ENCODE measurements at regions not wholly inside any gene's neighbourhood (a gene's known extent, or its start where the extent isn't known, plus 50 kb on each side); places are given as distances from the start of the nearest gene placed in this dataset.

- H3K36me3 ChIP-seq (ENCODE audit: control insufficient read depth in 1 of 2, insufficient read depth in 2 of 2, low read length in 2 of 2): no peaks in the 10 kb centered on the region
- H3K27me3 ChIP-seq (ENCODE audit: low read depth, low read length): no peaks in the 10 kb centered on the region
- no peak overlapping the region for H3K27ac ChIP-seq (ENCODE audit: low read length)
- H3K9me3 ChIP-seq (ENCODE audit: control insufficient read depth in 1 of 2, low read length in 2 of 2): no peaks in the 10 kb centered on the region
- no peaks in the 10 kb centered on the region for H3K4me1 ChIP-seq (ENCODE audit: control insufficient read depth in 1 of 2, insufficient read depth in 2 of 2, low read length in 2 of 2)
- H3K4me3 ChIP-seq (ENCODE audit: low read depth in 1 of 2, low read length in 2 of 2): no peak overlapping the region
Measured at GRCh38 chr13:104817271-104817670, 1718.2 kb downstream of the EFNB2 start.

GRCh38 chr13:104816726-104817125 is 1718.7 kb downstream of the EFNB2 start:
- no peak overlapping the region for H3K4me3 ChIP-seq (ENCODE audit: low read depth in 1 of 2, low read length in 2 of 2)
- no peak overlapping the region for H3K27ac ChIP-seq (ENCODE audit: low read length)
- H3K9me3 ChIP-seq (ENCODE audit: control insufficient read depth in 1 of 2, low read length in 2 of 2): no peaks in the 10 kb centered on the region
- no peaks in the 10 kb centered on the region for H3K36me3 ChIP-seq (ENCODE audit: control insufficient read depth in 1 of 2, insufficient read depth in 2 of 2, low read length in 2 of 2)
- H3K27me3 ChIP-seq (ENCODE audit: low read depth, low read length): no peaks in the 10 kb centered on the region
- H3K4me1 ChIP-seq (ENCODE audit: control insufficient read depth in 1 of 2, insufficient read depth in 2 of 2, low read length in 2 of 2): no peaks in the 10 kb centered on the region

DNA sequence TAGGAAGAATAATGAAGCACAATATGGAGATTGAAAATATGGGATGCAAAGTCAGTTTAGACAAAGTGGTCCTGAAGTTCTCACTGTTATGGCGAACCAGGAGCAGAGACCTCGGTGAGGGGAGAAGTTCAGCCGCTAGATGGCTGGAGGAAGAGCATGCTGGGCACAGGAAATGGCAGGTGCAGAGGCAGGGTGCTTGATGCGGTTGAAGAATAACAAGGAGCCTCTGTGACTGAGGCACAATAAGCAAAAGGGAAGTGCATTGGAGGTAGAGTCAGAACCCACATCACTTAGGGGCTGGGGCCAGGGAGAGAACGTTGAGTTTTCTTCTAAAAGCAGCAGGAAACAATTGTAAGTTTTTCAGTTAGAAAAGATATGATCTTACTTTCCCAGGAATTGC is 1725.2 kb downstream of the EFNB2 start:
- no peaks in the 10 kb centered on the region for H3K9me3 ChIP-seq (ENCODE audit: control insufficient read depth in 1 of 2, low read length in 2 of 2)
- H3K4me1 ChIP-seq (ENCODE audit: control insufficient read depth in 1 of 2, insufficient read depth in 2 of 2, low read length in 2 of 2): no peaks in the 10 kb centered on the region
- H3K36me3 ChIP-seq (ENCODE audit: control insufficient read depth in 1 of 2, insufficient read depth in 2 of 2, low read length in 2 of 2): no peaks in the 10 kb centered on the region
- H3K4me3 ChIP-seq (ENCODE audit: low read depth in 1 of 2, low read length in 2 of 2): no peak overlapping the region
- H3K27ac ChIP-seq (ENCODE audit: low read length): no peak overlapping the region
- no peaks in the 10 kb centered on the region for H3K27me3 ChIP-seq (ENCODE audit: low read depth, low read length)

- H3K27me3 ChIP-seq (ENCODE audit: low read depth, low read length): no peaks in the 10 kb centered on the region
- H3K36me3 ChIP-seq (ENCODE audit: control insufficient read depth in 1 of 2, insufficient read depth in 2 of 2, low read length in 2 of 2): no peaks in the 10 kb centered on the region
- H3K4me3 ChIP-seq (ENCODE audit: low read depth in 1 of 2, low read length in 2 of 2): no peak overlapping the region
- H3K9me3 ChIP-seq (ENCODE audit: control insufficient read depth in 1 of 2, low read length in 2 of 2): no peaks in the 10 kb centered on the region
- H3K27ac ChIP-seq (ENCODE audit: low read length): no peak overlapping the region
- no peaks in the 10 kb centered on the region for H3K4me1 ChIP-seq (ENCODE audit: control insufficient read depth in 1 of 2, insufficient read depth in 2 of 2, low read length in 2 of 2)
Measured at GRCh38 chr13:104809483-104809882, 1726.0 kb downstream of the EFNB2 start.

GRCh38 chr13:104805346-104805745 is 1730.1 kb downstream of the EFNB2 start:
- Histone ChIP-seq H3K27me3 (ENCODE audit: low read depth, low read length) (no peaks in the 10 kb centered on the region), H3K9me3 (ENCODE audit: control insufficient read depth in 1 of 2, low read length in 2 of 2) (no peaks in the 10 kb centered on the region), H3K4me3 (ENCODE audit: low read depth in 1 of 2, low read length in 2 of 2) (no peak overlapping the region), H3K4me1 (ENCODE audit: control insufficient read depth in 1 of 2, insufficient read depth in 2 of 2, low read length in 2 of 2) (no peaks in the 10 kb centered on the region), H3K27ac (ENCODE audit: low read length) (no peak overlapping the region), H3K36me3 (ENCODE audit: control insufficient read depth in 1 of 2, insufficient read depth in 2 of 2, low read length in 2 of 2) (no peaks in the 10 kb centered on the region)

DNA sequence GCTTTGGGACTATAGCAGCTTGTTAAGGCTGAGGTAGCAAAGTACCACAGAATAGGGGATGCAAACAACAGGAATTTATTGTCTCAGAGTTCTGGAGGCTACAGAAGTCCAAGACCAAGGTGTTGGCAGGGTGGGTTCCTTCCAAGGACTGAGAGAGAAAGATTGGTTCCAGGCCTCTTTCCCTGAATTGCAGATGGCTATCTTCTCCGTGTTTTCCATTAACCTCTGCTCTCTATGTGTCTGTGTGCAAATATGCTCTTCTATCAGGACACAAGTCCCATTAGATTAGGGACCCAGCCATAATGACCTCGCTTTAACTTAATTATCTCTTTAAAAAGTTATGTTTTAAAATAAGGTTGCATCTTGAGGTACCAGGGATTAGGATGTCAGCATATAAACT is 1732.9 kb upstream of the SLC10A2 start:
- no peaks in the 10 kb centered on the region for H3K4me1 ChIP-seq (ENCODE audit: control insufficient read depth in 1 of 2, insufficient read depth in 2 of 2, low read length in 2 of 2)
- no peaks in the 10 kb centered on the region for H3K27me3 ChIP-seq (ENCODE audit: low read depth, low read length)
- no peaks in the 10 kb centered on the region for H3K9me3 ChIP-seq (ENCODE audit: control insufficient read depth in 1 of 2, low read length in 2 of 2)
- no peaks in the 10 kb centered on the region for H3K36me3 ChIP-seq (ENCODE audit: control insufficient read depth in 1 of 2, insufficient read depth in 2 of 2, low read length in 2 of 2)
- no peak overlapping the region for H3K4me3 ChIP-seq (ENCODE audit: low read depth in 1 of 2, low read length in 2 of 2)
- H3K27ac ChIP-seq (ENCODE audit: low read length): no peak overlapping the region

- Histone ChIP-seq H3K4me3 (ENCODE audit: low read depth in 1 of 2, low read length in 2 of 2) (no peak overlapping the region), H3K27me3 (ENCODE audit: low read depth, low read length) (no peaks in the 10 kb centered on the region), H3K36me3 (ENCODE audit: control insufficient read depth in 1 of 2, insufficient read depth in 2 of 2, low read length in 2 of 2) (no peaks in the 10 kb centered on the region), H3K9me3 (ENCODE audit: control insufficient read depth in 1 of 2, low read length in 2 of 2) (no peaks in the 10 kb centered on the region), H3K27ac (ENCODE audit: low read length) (no peak overlapping the region), H3K4me1 (ENCODE audit: control insufficient read depth in 1 of 2, insufficient read depth in 2 of 2, low read length in 2 of 2) (no peaks in the 10 kb centered on the region)
Measured at GRCh38 chr13:104798486-104798885, 1732.3 kb upstream of the SLC10A2 start.

DNA sequence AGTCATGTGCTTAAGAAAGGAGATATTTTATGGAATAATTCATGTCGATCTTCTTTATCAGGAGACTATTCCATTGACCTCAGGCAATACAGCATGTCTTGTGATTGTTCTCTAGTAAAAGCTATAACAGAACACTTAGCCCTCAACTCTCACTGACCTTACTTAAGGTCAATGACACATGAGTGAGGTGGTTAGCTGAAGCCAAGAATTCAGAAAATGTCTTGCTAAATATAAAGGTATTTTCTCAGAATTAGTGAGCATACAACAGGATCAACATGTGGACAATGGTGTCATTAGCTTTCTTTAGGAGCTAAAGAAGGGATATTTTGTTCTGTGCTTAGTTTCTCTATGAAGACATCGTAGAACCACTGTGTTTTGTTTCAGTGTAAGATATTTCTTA is 1730.4 kb upstream of the SLC10A2 start:
- Histone ChIP-seq H3K36me3 (ENCODE audit: control insufficient read depth in 1 of 2, insufficient read depth in 2 of 2, low read length in 2 of 2) (no peaks in the 10 kb centered on the region), H3K9me3 (ENCODE audit: control insufficient read depth in 1 of 2, low read length in 2 of 2) (no peaks in the 10 kb centered on the region), H3K4me3 (ENCODE audit: low read depth in 1 of 2, low read length in 2 of 2) (no peak overlapping the region), H3K27me3 (ENCODE audit: low read depth, low read length) (no peaks in the 10 kb centered on the region), H3K4me1 (ENCODE audit: control insufficient read depth in 1 of 2, insufficient read depth in 2 of 2, low read length in 2 of 2) (no peaks in the 10 kb centered on the region), H3K27ac (ENCODE audit: low read length) (no peak overlapping the region)

DNA sequence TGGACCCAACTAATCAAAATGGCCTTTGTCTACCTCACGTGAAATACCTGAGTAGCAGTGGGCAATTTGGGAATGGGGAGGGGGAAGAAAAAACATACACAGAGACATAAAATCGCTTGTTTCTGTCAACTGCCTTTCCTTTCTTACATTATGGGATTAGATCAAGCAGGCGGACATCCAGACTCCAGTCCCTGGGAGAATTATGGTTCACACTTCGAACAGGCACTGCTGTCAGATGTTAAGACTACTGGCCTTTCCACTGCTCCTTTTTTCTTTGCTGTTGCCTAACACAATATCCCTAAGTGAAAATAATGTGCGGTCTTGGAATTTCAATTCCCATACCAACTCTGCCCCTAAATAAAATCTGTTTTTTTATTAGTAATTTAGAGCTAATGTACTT is 1719.7 kb upstream of the SLC10A2 start:
- Histone ChIP-seq H3K4me3 (ENCODE audit: low read depth in 1 of 2, low read length in 2 of 2) (no peak overlapping the region), H3K4me1 (ENCODE audit: control insufficient read depth in 1 of 2, insufficient read depth in 2 of 2, low read length in 2 of 2) (no peaks in the 10 kb centered on the region), H3K27ac (ENCODE audit: low read length) (no peak overlapping the region), H3K36me3 (ENCODE audit: control insufficient read depth in 1 of 2, insufficient read depth in 2 of 2, low read length in 2 of 2) (no peaks in the 10 kb centered on the region), H3K9me3 (ENCODE audit: control insufficient read depth in 1 of 2, low read length in 2 of 2) (no peaks in the 10 kb centered on the region), H3K27me3 (ENCODE audit: low read depth, low read length) (no peaks in the 10 kb centered on the region)

DNA sequence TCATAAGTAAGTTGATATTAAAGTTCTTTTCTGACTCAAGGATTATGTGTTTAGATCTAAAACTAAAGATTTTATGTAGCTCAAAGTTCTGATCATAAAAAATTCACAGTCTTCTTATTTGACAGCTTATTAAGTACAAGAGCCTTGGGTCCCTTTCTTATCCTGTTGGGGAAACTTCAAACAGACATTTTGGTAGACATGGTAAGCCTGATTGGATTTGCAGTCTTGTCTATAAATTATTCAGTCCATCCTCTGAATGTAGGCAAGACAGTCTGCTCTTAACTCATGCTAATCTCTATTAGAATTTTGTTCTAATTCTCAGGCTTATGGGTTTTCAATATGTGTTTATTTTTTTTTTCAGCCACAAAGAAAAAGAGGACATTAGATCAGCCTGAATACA is 1718.7 kb upstream of the SLC10A2 start:
- H3K27ac ChIP-seq (ENCODE audit: low read length): no peak overlapping the region
- no peaks in the 10 kb centered on the region for H3K9me3 ChIP-seq (ENCODE audit: control insufficient read depth in 1 of 2, low read length in 2 of 2)
- no peaks in the 10 kb centered on the region for H3K36me3 ChIP-seq (ENCODE audit: control insufficient read depth in 1 of 2, insufficient read depth in 2 of 2, low read length in 2 of 2)
- H3K27me3 ChIP-seq (ENCODE audit: low read depth, low read length): no peaks in the 10 kb centered on the region
- no peak overlapping the region for H3K4me3 ChIP-seq (ENCODE audit: low read depth in 1 of 2, low read length in 2 of 2)
- H3K4me1 ChIP-seq (ENCODE audit: control insufficient read depth in 1 of 2, insufficient read depth in 2 of 2, low read length in 2 of 2): no peaks in the 10 kb centered on the region

GRCh38 chr13:104782741-104783140 is 1716.5 kb upstream of the SLC10A2 start:
- Histone ChIP-seq H3K27ac (ENCODE audit: low read length) (no peak overlapping the region), H3K27me3 (ENCODE audit: low read depth, low read length) (no peaks in the 10 kb centered on the region), H3K9me3 (ENCODE audit: control insufficient read depth in 1 of 2, low read length in 2 of 2) (no peaks in the 10 kb centered on the region), H3K4me3 (ENCODE audit: low read depth in 1 of 2, low read length in 2 of 2) (no peak overlapping the region), H3K4me1 (ENCODE audit: control insufficient read depth in 1 of 2, insufficient read depth in 2 of 2, low read length in 2 of 2) (no peaks in the 10 kb centered on the region), H3K36me3 (ENCODE audit: control insufficient read depth in 1 of 2, insufficient read depth in 2 of 2, low read length in 2 of 2) (no peaks in the 10 kb centered on the region)

DNA sequence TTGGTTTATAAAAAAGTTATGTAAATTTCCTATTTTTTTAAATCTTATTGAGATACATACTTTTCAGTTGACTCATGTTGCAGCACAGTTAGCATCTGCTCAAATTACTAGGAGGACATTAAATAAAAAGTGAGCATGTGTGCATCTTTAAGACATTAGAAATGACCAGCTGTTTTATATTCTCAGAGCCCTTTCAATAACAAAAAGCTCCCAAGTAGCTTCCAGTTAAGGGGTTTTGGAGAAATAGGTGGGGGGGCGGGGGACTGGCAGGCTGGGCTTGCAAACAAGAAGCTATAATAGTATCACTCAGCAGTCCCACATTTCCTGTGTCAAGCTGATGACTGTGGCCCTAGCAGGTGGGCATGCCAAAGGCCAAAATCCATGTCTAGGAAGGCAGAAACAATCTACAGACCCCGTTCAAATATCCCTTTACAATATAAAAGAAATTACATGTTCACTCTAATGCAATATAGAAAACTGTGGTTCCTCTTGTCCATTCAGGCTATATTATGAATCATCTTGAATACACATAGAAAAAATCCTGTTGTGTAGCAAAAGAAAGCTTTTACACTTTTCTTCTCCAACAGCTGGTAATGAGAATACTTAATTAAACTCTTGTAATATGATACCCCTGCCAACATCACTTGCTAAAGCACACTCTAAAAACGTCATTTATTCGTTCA is 1713.2 kb upstream of the SLC10A2 start:
- Histone ChIP-seq H3K36me3 (ENCODE audit: control insufficient read depth in 1 of 2, insufficient read depth in 2 of 2, low read length in 2 of 2) (no peaks in the 10 kb centered on the region), H3K9me3 (ENCODE audit: control insufficient read depth in 1 of 2, low read length in 2 of 2) (no peaks in the 10 kb centered on the region), H3K27ac (ENCODE audit: low read length) (no peak overlapping the region), H3K27me3 (ENCODE audit: low read depth, low read length) (no peaks in the 10 kb centered on the region), H3K4me3 (ENCODE audit: low read depth in 1 of 2, low read length in 2 of 2) (no peak overlapping the region), H3K4me1 (ENCODE audit: control insufficient read depth in 1 of 2, insufficient read depth in 2 of 2, low read length in 2 of 2) (no peaks in the 10 kb centered on the region)
